Mesendoderm (in vitro differentiated cells): ENCODE measurements at regions not wholly inside any gene's neighbourhood (a gene's known extent, or its start where the extent isn't known, plus 50 kb on each side); places are given as distances from the start of the nearest gene placed in this dataset.
A peak's percentile ranks its signal among the peaks of the same experiment; 100 is the strongest.

Experiments
- DNase-seq: peaks from one replicate; pipeline ENCODE4 v3.0.0; 2013
- H2AK5ac ChIP-seq: 2 replicates; pipeline ENCODE4 v1.6.1; 2013; ENCODE audit warnings: low read length, inconsistent platforms
- H2BK120ac ChIP-seq: 2 replicates; pipeline ENCODE4 v1.6.1; 2013; ENCODE audit warnings: low read depth, mild to moderate bottlenecking, low read length, moderate library complexity, mixed read lengths
- H2BK15ac ChIP-seq: replicated peaks from 2 replicates; pipeline ENCODE4 v1.6.1; 2013; ENCODE audit warnings: low read depth, mild to moderate bottlenecking, moderate library complexity
- H2BK5ac ChIP-seq: 2 replicates; pipeline ENCODE4 v1.6.1; 2013; ENCODE audit warnings: low read length, inconsistent platforms
- H3K18ac ChIP-seq: 2 replicates; pipeline ENCODE4 v1.6.1; 2013; ENCODE audit warnings: mild to moderate bottlenecking, low read length, mixed read lengths
- H3K23ac ChIP-seq: one replicate; pipeline ENCODE4 v1.6.1; 2013; ENCODE audit warnings: low read length
- H3K27ac ChIP-seq: 2 replicates; pipeline ENCODE4 v1.5.1; 2013; ENCODE audit warnings: low read depth, mild to moderate bottlenecking, inconsistent platforms, low read length, moderate library complexity
- H3K27me3 ChIP-seq: 2 replicates; pipeline ENCODE4 v1.6.1; 2013; ENCODE audit warnings: low read length, control low read depth, mild to moderate bottlenecking, inconsistent platforms; ENCODE audit not compliant: insufficient read depth, poor library complexity
- H3K36me3 ChIP-seq: 2 replicates; pipeline ENCODE4 v1.6.1; 2013; ENCODE audit warnings: low read length, inconsistent platforms; ENCODE audit not compliant: control insufficient read depth, insufficient read depth
- H3K4ac ChIP-seq: one replicate; pipeline ENCODE4 v1.6.1; 2013; ENCODE audit warnings: low read depth, mild to moderate bottlenecking, low read length, moderate library complexity
- H3K4me1 ChIP-seq: 2 replicates; pipeline ENCODE4 v1.6.1; 2013; ENCODE audit warnings: low read depth, low read length, inconsistent platforms; ENCODE audit not compliant: control insufficient read depth
- H3K4me2 ChIP-seq: 2 replicates; pipeline ENCODE4 v1.6.1; 2013; ENCODE audit warnings: low read length
- H3K4me3 ChIP-seq: 2 replicates; pipeline ENCODE4 v1.5.1; 2013; ENCODE audit warnings: mild to moderate bottlenecking, low read length
- H3K56ac ChIP-seq: one replicate; pipeline ENCODE4 v1.6.1; 2013; ENCODE audit warnings: low read length
- H3K79me1 ChIP-seq: 2 replicates; pipeline ENCODE4 v1.6.1; 2013; ENCODE audit warnings: low read length, inconsistent platforms
- H3K79me2 ChIP-seq: 2 replicates; pipeline ENCODE4 v1.6.1; 2013; ENCODE audit warnings: mild to moderate bottlenecking, low read length; ENCODE audit not compliant: control insufficient read depth, insufficient read depth
- H3K9ac ChIP-seq: 2 replicates; pipeline ENCODE4 v1.6.1; 2013; ENCODE audit warnings: low read length, inconsistent platforms
- H4K5ac ChIP-seq: one replicate; pipeline ENCODE4 v1.6.1; 2013; ENCODE audit warnings: low read length
- H4K8ac ChIP-seq: one replicate; pipeline ENCODE4 v1.6.1; 2013; ENCODE audit warnings: low read depth, mild to moderate bottlenecking, control low read depth, low read length, moderate library complexity
- WGBS: extraction: QIAGEN DNeasy Blood & Tissue Kit; methylation state at CpG from one replicate; pipeline ENCODE4 v1.1.7; 2013; ENCODE audit warnings: low lambda C conversion rate, missing lambda C conversion rate; ENCODE audit not compliant: insufficient coverage; ENCODE audit errors: extremely low coverage; 5-methylcytosine and 5-hydroxymethylcytosine counted together

DNA sequence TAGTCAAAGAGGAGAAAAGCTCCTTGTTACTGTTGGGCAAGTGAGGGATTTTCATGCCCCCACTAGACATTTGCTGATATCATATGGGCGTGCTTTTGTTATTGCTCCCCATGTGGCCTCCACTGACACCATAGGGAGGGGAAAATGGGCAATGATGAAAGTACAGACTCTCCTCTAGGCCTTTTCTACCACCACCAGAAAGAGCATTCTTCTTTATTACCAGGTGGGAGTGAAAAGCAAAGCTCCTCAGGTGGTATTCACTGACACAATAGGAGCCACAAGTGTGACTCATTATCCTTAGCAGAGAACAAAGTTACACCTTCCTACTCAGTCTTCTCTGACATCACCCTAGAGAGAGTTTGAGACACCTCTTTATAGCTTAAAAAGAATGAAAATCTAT lies 667.1 kb downstream of the LTN1 start:
- Histone ChIP-seq H2BK5ac (no peak overlapping the region), H3K18ac (no peak overlapping the region), H3K56ac (no peak overlapping the region), H2AK5ac (no peak overlapping the region), H3K79me1 (no peaks in the 10 kb centered on the region), H3K79me2 (no peaks in the 10 kb centered on the region), H3K4me1 (no peaks in the 10 kb centered on the region), H2BK15ac (no peak overlapping the region), H3K27me3 (no peaks in the 10 kb centered on the region), H4K8ac (no peak overlapping the region), H3K36me3 (no peaks in the 10 kb centered on the region), H3K9ac (no peak overlapping the region), H3K4ac (no peak overlapping the region), H4K5ac (no peak overlapping the region), H3K23ac (no peak overlapping the region), H3K4me2 (no peak overlapping the region), H2BK120ac (no peak overlapping the region), H3K4me3 (no peak overlapping the region), H3K27ac (no peak overlapping the region)
- DNase-seq: peak; percentile 92
- WGBS: no CpG with 5 or more reads among the region's 1 CpG

DNA sequence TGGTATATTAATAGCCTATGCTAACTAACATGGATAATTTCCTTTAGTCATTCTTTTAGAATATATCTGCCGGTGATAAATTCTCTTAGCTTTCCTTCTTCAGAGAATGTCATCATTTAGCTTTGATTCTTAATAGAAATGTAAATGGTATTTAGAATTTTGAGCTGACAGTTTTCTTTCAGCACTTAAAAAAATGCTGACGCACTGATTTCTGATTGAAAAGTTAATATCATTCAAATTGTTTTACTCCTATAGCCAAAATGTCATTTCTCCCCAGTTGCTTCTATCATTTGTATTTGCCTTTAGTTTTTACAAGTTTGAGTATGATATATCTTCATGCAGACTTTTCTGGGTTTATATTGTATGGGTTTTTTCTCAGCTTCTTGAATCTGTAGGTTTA lies 668.0 kb downstream of the LTN1 start:
- H2BK15ac ChIP-seq: no peak overlapping the region
- H3K9ac ChIP-seq: no peak overlapping the region
- no peak overlapping the region for H3K4ac ChIP-seq
- no peak for DNase-seq
- no peak overlapping the region for H3K27ac ChIP-seq
- H4K8ac ChIP-seq: no peak overlapping the region
- H3K4me2 ChIP-seq: no peak overlapping the region
- no peak overlapping the region for H3K18ac ChIP-seq
- H2BK5ac ChIP-seq: no peak overlapping the region
- H3K79me2 ChIP-seq: no peaks in the 10 kb centered on the region
- H3K79me1 ChIP-seq: no peaks in the 10 kb centered on the region
- no peak overlapping the region for H2AK5ac ChIP-seq
- H3K4me3 ChIP-seq: no peak overlapping the region
- WGBS: no CpG with 5 or more reads among the region's 2 CpGs
- H3K23ac ChIP-seq: no peak overlapping the region
- H2BK120ac ChIP-seq: no peak overlapping the region
- H3K36me3 ChIP-seq: no peaks in the 10 kb centered on the region
- H3K27me3 ChIP-seq: no peaks in the 10 kb centered on the region
- H3K4me1 ChIP-seq: no peaks in the 10 kb centered on the region
- H4K5ac ChIP-seq: no peak overlapping the region
- H3K56ac ChIP-seq: no peak overlapping the region

DNA sequence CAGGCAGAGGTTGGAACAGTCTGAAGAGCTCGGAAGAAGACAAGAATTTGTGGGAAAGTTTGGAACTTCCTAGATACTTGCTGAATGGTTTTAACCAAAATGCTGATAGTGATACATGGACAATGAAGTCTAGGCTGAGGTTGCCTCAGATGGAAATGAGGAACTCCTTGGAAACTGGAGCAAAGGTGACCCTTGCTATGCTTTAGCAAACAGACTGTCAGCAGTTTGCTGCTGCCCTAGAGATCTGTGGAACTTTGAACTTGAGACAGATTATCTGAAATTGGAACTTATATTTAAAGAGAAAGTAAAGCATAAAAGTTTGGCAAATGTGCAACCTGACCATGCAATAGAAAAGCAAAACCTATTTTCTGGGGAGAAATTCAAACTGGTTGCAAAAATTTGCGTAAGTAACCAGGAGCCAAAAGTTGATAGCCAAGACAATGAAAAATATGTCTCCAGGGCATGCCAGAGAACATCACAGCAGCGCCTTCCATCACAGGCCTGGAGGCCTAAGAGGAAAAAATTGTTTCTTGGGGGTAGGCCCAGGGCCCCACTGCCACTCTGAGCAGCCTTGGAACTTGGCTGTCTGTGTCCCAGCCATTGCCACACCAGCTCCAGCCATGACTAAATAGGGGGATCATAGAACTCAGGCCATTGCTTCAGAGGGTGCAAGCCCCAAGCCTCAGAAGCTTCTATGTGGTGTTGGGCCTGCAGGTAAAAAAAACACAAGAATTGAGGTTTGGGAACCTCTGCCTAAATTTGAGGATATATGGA lies 675.3 kb downstream of the LTN1 start:
- Histone ChIP-seq H4K5ac (no peak overlapping the region), H2BK5ac (no peak overlapping the region), H2BK15ac (no peak overlapping the region), H3K23ac (no peak overlapping the region), H3K4me1 (no peaks in the 10 kb centered on the region), H3K4me2 (no peak overlapping the region), H3K9ac (no peak overlapping the region), H3K18ac (no peak overlapping the region), H3K79me1 (no peaks in the 10 kb centered on the region), H4K8ac (no peak overlapping the region), H3K79me2 (no peaks in the 10 kb centered on the region), H3K27ac (no peak overlapping the region), H3K56ac (no peak overlapping the region), H2AK5ac (no peak overlapping the region), H3K4me3 (no peak overlapping the region), H3K4ac (no peak overlapping the region), H2BK120ac (no peak overlapping the region), H3K27me3 (no peaks in the 10 kb centered on the region), H3K36me3 (no peaks in the 10 kb centered on the region)
- DNase-seq: no peak
- WGBS: no CpG with 5 or more reads among the region's 3 CpGs

DNA sequence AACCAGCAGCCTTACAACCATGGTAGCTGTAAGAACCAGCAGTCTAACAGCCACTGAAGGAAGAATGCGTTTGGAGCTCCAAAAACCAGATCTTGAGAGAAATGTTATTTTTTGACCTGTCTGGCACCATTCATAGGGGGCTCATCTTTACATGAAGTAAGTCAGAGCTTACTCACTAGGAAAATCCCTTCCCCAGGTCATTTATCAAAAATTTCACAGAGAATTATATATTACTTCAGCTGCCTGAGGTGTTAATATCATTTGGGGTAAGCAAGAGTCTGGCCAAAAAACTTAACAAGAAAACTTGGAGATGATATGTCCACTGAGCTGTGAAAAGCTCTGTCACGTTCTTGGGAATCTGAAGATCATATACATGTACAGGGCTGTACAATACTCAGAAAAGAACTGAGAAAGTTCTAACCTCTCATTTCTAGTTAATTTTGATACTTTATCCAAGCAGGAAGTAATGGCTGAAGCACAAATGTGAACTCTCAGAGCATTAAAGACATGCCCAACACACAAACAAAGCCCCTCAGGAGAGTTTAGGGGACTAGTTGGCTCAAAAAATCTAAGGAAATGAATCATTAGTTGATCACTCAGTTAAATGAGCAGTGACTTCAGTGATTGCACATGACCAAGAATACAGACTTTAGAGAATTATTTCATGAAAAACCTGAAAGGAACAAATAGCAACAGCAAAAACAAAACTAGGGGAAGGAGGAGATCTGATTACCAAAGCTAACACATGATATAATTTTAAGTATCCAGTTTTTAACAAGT lies 681.1 kb downstream of the LTN1 start:
- no peak overlapping the region for H4K8ac ChIP-seq
- no peak overlapping the region for H3K9ac ChIP-seq
- no peak overlapping the region for H2BK5ac ChIP-seq
- DNase-seq: no peak
- H3K27ac ChIP-seq: no peak overlapping the region
- no peak overlapping the region for H3K4me2 ChIP-seq
- H2BK120ac ChIP-seq: no peak overlapping the region
- H3K18ac ChIP-seq: no peak overlapping the region
- H3K4me3 ChIP-seq: no peak overlapping the region
- H4K5ac ChIP-seq: no peak overlapping the region
- WGBS: no CpG with 5 or more reads among the region's 2 CpGs
- H3K79me2 ChIP-seq: no peaks in the 10 kb centered on the region
- no peak overlapping the region for H2BK15ac ChIP-seq
- H3K79me1 ChIP-seq: no peaks in the 10 kb centered on the region
- H2AK5ac ChIP-seq: no peak overlapping the region
- H3K4ac ChIP-seq: no peak overlapping the region
- no peaks in the 10 kb centered on the region for H3K36me3 ChIP-seq
- no peaks in the 10 kb centered on the region for H3K27me3 ChIP-seq
- no peak overlapping the region for H3K23ac ChIP-seq
- H3K56ac ChIP-seq: no peak overlapping the region
- H3K4me1 ChIP-seq: no peaks in the 10 kb centered on the region

DNA sequence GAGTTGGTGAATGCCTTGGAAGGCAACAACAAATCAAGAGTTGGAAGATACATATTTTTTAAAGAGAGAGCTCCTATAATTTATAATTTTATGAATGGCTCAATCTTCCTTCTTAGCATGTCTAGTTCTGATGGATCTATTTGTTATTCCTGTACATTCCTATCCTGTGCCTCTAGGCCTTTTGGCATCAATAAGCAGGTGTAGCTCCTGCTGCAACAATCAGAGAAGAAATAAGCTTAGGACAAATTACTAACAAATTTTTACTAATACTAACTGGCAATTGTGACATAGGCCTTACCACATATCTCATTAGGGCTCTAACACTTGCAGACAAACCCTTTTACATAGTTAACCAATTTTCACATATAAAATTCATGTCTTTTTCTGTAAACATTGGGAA lies 682.0 kb downstream of the LTN1 start:
- no peak overlapping the region for H2BK120ac ChIP-seq
- no peak overlapping the region for H3K27ac ChIP-seq
- no peak overlapping the region for H4K8ac ChIP-seq
- no peak overlapping the region for H3K4me2 ChIP-seq
- no peak overlapping the region for H2BK15ac ChIP-seq
- H3K4me1 ChIP-seq: no peaks in the 10 kb centered on the region
- H4K5ac ChIP-seq: no peak overlapping the region
- no peak overlapping the region for H2AK5ac ChIP-seq
- H2BK5ac ChIP-seq: no peak overlapping the region
- DNase-seq: no peak
- H3K23ac ChIP-seq: no peak overlapping the region
- H3K79me2 ChIP-seq: no peaks in the 10 kb centered on the region
- no peak overlapping the region for H3K4me3 ChIP-seq
- H3K36me3 ChIP-seq: no peaks in the 10 kb centered on the region
- no peaks in the 10 kb centered on the region for H3K79me1 ChIP-seq
- no peak overlapping the region for H3K56ac ChIP-seq
- H3K4ac ChIP-seq: no peak overlapping the region
- H3K9ac ChIP-seq: no peak overlapping the region
- H3K27me3 ChIP-seq: no peaks in the 10 kb centered on the region
- H3K18ac ChIP-seq: no peak overlapping the region
